NT2/D1 (cell line): ENCODE measurements at regions not wholly inside any gene's neighbourhood (a gene's known extent, or its start where the extent isn't known, plus 50 kb on each side); places are given as distances from the start of the nearest gene placed in this dataset.

Source experiments
- DNase-seq: peaks from one replicate; pipeline ENCODE4 v3.0.0-alpha.2; 2011; ENCODE audit warnings: low read depth, low spot score
- H3K27me3 ChIP-seq: 2 replicates; pipeline ENCODE4 v1.6.0; 2011; ENCODE audit warnings: mild to moderate bottlenecking; ENCODE audit not compliant: insufficient read length, insufficient read depth
- H3K36me3 ChIP-seq: 2 replicates; pipeline ENCODE4 v1.6.1; 2011; ENCODE audit warnings: mild to moderate bottlenecking, low read length, mixed read lengths; ENCODE audit not compliant: insufficient read depth, insufficient read length
- H3K4me1 ChIP-seq: 2 replicates; pipeline ENCODE4 v1.5.1; 2011; ENCODE audit not compliant: insufficient read depth, insufficient read length
- H3K4me3 ChIP-seq: 2 replicates; pipeline ENCODE4 v1.5.1; 2011; ENCODE audit warnings: low read depth; ENCODE audit not compliant: insufficient read length
- H3K9ac ChIP-seq: 2 replicates; pipeline ENCODE4 v1.6.0; 2011; ENCODE audit warnings: low read depth; ENCODE audit not compliant: insufficient read length
- H3K9me3 ChIP-seq: 2 replicates; pipeline ENCODE4 v1.5.1; 2011; ENCODE audit warnings: mild to moderate bottlenecking, low read length; ENCODE audit not compliant: insufficient read depth
- SUZ12 ChIP-seq: IDR thresholded peaks from 2 replicates; pipeline ENCODE4 v1.6.1; 2011; ENCODE audit not compliant: insufficient read length, insufficient read depth; ENCODE audit errors: extremely low read depth
- YY1 ChIP-seq: IDR thresholded peaks from 2 replicates; pipeline ENCODE4 v1.6.1; 2011; ENCODE audit not compliant: insufficient read length, insufficient read depth
- ZNF274 ChIP-seq: IDR thresholded peaks from 2 replicates; pipeline ENCODE4 v1.6.1; 2011; ENCODE audit warnings: mild to moderate bottlenecking, low read depth, low read length

DNA sequence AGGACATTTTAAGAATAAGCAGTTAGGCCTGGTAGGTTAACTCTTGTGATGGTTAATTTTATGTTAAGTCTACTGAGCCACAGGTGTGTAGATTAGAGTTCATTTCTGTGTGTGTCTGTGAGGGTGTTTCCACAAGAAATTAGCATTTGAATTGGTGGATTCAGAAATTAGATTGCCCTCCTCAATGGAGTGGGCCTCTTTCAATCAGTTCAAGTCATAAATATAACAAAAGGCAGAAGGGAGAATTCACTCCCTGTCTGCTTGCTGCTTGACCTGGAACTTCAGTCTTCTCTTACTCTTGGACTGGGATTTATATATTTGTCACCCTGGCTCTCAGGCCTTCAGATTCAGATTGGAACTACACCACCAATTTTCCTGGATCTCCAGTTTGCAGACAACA lies 55.3 kb upstream of the POM121L12 start:
- no peak for TF ChIP-seq YY1
- no peak for TF ChIP-seq SUZ12
- no peak for TF ChIP-seq ZNF274
- Histone ChIP-seq H3K9me3 (peaks cover 14% of the 10 kb centered on the region), H3K9ac (no peak overlapping the region), H3K4me1 (no peaks in the 10 kb centered on the region), H3K36me3 (no peaks in the 10 kb centered on the region), H3K4me3 (no peak overlapping the region), H3K27me3 (no peaks in the 10 kb centered on the region)
- DNase-seq: no peak

DNA sequence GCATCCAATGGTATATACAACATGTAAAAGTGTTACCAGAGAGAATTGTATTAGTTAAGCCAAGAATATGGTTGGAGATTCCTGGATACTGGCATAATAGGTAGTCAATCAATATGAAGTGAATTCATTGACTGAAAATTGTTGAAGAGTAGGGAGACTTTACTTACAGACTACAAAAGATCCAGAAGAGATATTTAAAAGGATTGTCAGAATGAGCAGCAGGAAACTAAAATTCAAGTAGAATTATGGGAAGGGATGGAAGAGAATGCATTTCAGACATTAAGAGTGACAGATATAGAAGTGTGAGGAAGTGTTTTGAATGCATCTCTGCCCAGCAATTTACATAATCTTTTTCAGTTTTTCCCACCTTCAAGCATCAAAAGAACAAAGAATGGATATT lies 62.3 kb upstream of the POM121L12 start:
- no peak overlapping the region for H3K9ac ChIP-seq
- no peaks in the 10 kb centered on the region for H3K4me1 ChIP-seq
- H3K9me3 ChIP-seq: no peaks in the 10 kb centered on the region
- H3K4me3 ChIP-seq: no peak overlapping the region
- no peaks in the 10 kb centered on the region for H3K27me3 ChIP-seq
- DNase-seq: no peak
- H3K36me3 ChIP-seq: no peaks in the 10 kb centered on the region
- no peak for TF ChIP-seq YY1
- TF ChIP-seq ZNF274: no peak

DNA sequence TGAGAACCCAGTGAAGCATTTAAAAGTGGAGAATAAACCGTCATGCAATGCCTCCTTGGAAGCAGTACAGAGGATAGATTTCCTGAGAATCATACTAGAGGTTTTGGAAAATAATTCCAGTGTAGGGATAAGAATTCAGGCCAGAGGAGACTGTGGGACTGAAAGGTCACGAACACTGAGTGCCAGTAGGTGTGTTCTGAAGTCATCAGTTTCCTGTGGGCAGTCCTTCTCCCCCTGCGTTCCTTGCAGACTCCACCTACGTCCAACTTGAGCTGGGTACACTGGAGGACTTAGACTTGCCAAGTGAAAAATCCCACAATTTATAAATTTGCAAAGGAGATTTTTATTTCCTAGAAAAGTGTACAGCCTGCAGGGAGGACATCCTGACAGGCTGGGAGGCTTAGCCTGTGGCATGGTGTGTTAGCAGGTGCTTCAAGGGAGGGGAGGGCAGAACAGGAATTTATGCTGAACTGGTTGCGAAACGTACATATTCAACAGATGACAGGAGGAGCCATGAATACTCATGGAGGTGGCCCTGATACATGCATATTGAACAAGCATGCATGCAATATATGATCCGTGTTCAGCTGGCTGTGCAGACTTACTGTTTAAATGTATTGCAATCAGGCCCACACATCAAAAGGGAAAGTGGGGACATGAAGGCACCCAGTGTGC lies 72.9 kb upstream of the POM121L12 start:
- Histone ChIP-seq H3K9ac (no peak overlapping the region), H3K27me3 (no peaks in the 10 kb centered on the region), H3K9me3 (no peaks in the 10 kb centered on the region; the same call in 1 of the 2 replicates), H3K36me3 (no peaks in the 10 kb centered on the region), H3K4me3 (no peak overlapping the region), H3K4me1 (no peaks in the 10 kb centered on the region)
- TF ChIP-seq ZNF274: no peak
- TF ChIP-seq YY1: no peak
- no peak for TF ChIP-seq SUZ12
- no peak for DNase-seq

DNA sequence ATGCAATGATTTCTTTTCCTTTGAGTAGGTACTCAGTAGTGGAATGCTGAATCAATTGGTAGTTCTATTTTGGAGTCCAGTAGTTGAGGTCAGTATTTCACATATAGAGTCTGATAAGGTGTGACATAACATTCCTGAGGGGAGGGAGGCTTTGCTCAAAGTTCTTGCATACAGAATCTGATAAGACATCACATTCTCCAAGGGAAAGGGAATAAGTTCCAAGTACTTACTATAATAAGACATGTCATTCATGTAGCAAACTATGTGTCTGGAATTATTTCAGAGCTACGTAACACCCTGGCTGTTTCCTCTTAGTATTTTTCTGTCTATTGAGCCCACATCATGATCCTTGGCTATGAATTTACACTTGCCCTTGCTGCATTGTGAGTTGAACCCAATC lies 74.3 kb upstream of the POM121L12 start:
- Histone ChIP-seq H3K36me3 (no peaks in the 10 kb centered on the region), H3K27me3 (no peaks in the 10 kb centered on the region), H3K4me3 (no peak overlapping the region), H3K9ac (no peak overlapping the region), H3K9me3 (no peaks in the 10 kb centered on the region; the same call in 1 of the 2 replicates), H3K4me1 (no peaks in the 10 kb centered on the region)
- DNase-seq: no peak
- TF ChIP-seq SUZ12 (no peak), ZNF274 (no peak), YY1 (no peak)

DNA sequence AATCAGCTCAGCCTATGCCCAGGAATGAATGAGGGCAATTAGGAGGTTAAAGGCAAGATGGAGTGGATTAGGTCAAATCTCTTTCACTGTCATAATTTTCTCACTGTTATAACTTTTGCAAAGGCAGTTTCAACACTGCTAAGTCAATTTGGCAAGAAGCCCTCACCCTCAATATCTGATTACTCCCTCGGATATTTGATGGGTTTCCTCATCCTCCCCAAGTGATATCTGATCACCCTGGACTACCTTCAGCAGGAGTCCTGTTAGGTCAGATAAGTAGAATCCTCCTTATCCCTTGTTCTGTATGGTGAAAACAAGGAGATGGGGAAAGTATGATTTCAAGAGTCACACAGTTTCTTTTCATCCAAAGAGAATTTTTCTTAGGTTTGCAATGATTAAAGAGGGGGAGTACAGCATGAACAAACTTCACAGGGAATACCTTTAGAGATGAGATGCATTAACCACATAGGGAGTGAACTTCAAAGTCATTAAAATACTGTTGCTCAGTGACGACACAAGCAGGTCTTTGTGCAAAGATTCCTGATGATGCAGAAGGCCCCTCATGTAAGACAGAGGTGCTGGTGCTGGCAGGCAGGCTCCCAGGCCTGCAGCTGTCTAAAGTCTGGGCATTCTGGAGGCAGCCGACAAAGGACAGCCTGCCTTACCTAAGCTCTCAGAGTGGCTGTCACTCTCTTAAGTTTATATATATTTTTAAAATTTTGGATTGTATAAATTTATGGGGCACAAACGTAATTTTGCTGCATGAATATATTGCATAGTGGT lies 75.4 kb upstream of the POM121L12 start:
- TF ChIP-seq YY1: no peak
- no peak for TF ChIP-seq SUZ12
- TF ChIP-seq ZNF274: no peak
- no peaks in the 10 kb centered on the region for H3K36me3 ChIP-seq
- H3K4me3 ChIP-seq: no peak overlapping the region
- H3K9ac ChIP-seq: no peak overlapping the region
- no peak for DNase-seq
- no peaks in the 10 kb centered on the region for H3K4me1 ChIP-seq
- H3K9me3 ChIP-seq: no peaks in the 10 kb centered on the region; the same call in 1 of the 2 replicates
- H3K27me3 ChIP-seq: no peaks in the 10 kb centered on the region

DNA sequence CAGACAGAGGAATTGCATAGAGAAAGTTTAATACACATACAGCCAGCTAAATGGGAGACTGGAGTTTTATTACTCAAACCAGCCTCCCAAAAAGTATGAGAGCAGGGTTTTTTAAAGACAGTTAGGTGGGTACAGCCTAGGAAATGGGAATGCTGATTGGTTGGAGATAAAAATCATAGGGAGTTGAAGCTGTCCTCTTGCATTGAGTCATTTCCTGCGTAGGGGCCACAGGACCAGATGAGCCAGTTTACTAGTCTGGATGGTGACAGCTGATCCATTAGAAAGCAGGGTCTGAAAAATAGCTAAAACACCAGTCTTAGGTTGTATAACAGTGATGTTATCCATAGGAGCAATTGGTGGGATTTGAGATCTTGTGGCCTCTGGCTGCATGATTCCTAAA lies 76.1 kb upstream of the POM121L12 start:
- H3K36me3 ChIP-seq: no peaks in the 10 kb centered on the region
- no peaks in the 10 kb centered on the region for H3K4me1 ChIP-seq
- no peak overlapping the region for H3K4me3 ChIP-seq
- DNase-seq: no peak
- no peak overlapping the region for H3K9ac ChIP-seq
- TF ChIP-seq ZNF274: no peak
- no peak for TF ChIP-seq YY1
- no peak for TF ChIP-seq SUZ12
- no peaks in the 10 kb centered on the region for H3K27me3 ChIP-seq
- H3K9me3 ChIP-seq: no peaks in the 10 kb centered on the region; the same call in 1 of the 2 replicates

DNA sequence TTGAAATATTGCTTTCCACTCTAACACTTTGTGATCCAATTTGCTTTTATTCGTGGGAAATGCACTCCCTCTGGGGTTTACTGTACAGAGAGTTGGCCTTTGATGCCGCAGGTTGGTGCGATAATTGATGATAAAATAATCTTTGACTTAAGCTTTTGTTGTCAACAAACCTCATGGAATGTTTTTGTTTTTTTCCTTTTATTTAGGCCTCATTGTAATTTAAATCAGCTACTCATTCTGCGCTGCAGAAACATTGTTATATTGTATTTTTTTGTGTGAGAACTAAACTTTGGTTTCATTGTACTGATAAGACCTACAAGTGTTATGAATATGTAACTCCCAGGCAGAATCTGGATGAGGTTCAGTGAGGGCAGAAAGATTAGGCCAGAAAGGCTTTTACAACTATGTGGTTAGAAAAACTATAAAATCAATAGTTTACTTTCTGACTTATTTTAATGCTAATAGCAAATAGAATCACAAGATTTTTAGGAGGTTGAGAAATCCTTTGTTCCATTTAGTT lies 76.8 kb upstream of the POM121L12 start:
- Histone ChIP-seq H3K27me3 (no peaks in the 10 kb centered on the region), H3K36me3 (no peaks in the 10 kb centered on the region), H3K4me1 (no peaks in the 10 kb centered on the region), H3K9ac (no peak overlapping the region), H3K4me3 (no peak overlapping the region), H3K9me3 (no peaks in the 10 kb centered on the region; the same call in 1 of the 2 replicates)
- TF ChIP-seq SUZ12 (no peak), YY1 (no peak), ZNF274 (no peak)
- DNase-seq: no peak
